ENCODE measurements at regions not wholly inside any gene's neighbourhood (a gene's known extent, or its start where the extent isn't known, plus 50 kb on each side); places are given as distances from the start of the nearest gene placed in this dataset.

GRCh38 chr1:185674201-185674600, 60.0 kb upstream of the HMCN1 start:
- no peaks in the 10 kb centered on the region for H3K36me3 Mint-ChIP-seq (ENCODE audit: insufficient read depth, unreplicated experiment)
- CTCF ChIA-PET, result interaction anchor here (1.1 kb wide), 1 partner anchor 264 kb away, joined by 3 read pairs; no protein-coding TSS in a partner anchor

GRCh38 chr1:185672719-185673360, 61.4 kb upstream of the HMCN1 start:
- intact Hi-C loops (cut with micrococcal nuclease; ENCODE audit: unreplicated experiment), result loop anchor here (5.0 kb wide), 2 partner anchors 76 to 501 kb away; no protein-coding TSS in a partner anchor

More at GRCh38 chr1:185674201-185674600, 60.0 kb upstream of the HMCN1 start:
- no peak for DNase-seq
- H3K4me1 Mint-ChIP-seq (ENCODE audit: low read depth, unreplicated experiment), result peaks cover 12% of the 10 kb centered on the region
- H3K27ac Mint-ChIP-seq (ENCODE audit: unreplicated experiment), result no peak overlapping the region
- H3K4me3 Mint-ChIP-seq (ENCODE audit: low read depth, unreplicated experiment), result no peak overlapping the region
- no peaks in the 10 kb centered on the region for H3K27me3 Mint-ChIP-seq (ENCODE audit: unreplicated experiment)
- no peaks in the 10 kb centered on the region for H3K9me3 Mint-ChIP-seq (ENCODE audit: low read depth, unreplicated experiment)
- TF ChIP-seq CTCF (IDR thresholded peaks at IDR 0.05; ENCODE audit: unreplicated experiment), result no peak
- BruUV-seq (replicated peaks), result no TSS peak
- intact Hi-C loops (cut with micrococcal nuclease; ENCODE audit: unreplicated experiment), result loop anchor here (5.0 kb wide), 2 partner anchors 77 to 502 kb away; no protein-coding TSS in a partner anchor

GRCh38 chr1:185670187-185670627, 64.0 kb upstream of the HMCN1 start:
- peaks cover 12% of the 10 kb centered on the region for H3K4me1 Mint-ChIP-seq (ENCODE audit: low read depth, unreplicated experiment)
- CTCF ChIA-PET, result interaction anchor here (0.8 to 1.7 kb wide), 7 partner anchors 11 to 431 kb away, joined by 3 to 10 read pairs (median 5); partner anchors contain the start of gene IVNS1ABP
- peak; percentile 56 for DNase-seq
- peak; percentile 39 for TF ChIP-seq CTCF (IDR thresholded peaks at IDR 0.05; ENCODE audit: unreplicated experiment)
- intact Hi-C loops (cut with micrococcal nuclease; ENCODE audit: unreplicated experiment), result loop anchor here (1.0 to 5.0 kb wide), 5 partner anchors 73 to 498 kb away; partner anchors contain the start of gene IVNS1ABP
- no peak overlapping the region for H3K4me3 Mint-ChIP-seq (ENCODE audit: low read depth, unreplicated experiment)
- no peak overlapping the region for H3K27ac Mint-ChIP-seq (ENCODE audit: unreplicated experiment)
- H3K27me3 Mint-ChIP-seq (ENCODE audit: unreplicated experiment), result no peaks in the 10 kb centered on the region
- H3K36me3 Mint-ChIP-seq (ENCODE audit: insufficient read depth, unreplicated experiment), result no peaks in the 10 kb centered on the region
- no peaks in the 10 kb centered on the region for H3K9me3 Mint-ChIP-seq (ENCODE audit: low read depth, unreplicated experiment)
- BruUV-seq (replicated peaks), result no TSS peak

More at GRCh38 chr1:185672719-185673360, 61.4 kb upstream of the HMCN1 start:
- TF ChIP-seq CTCF (IDR thresholded peaks at IDR 0.05; ENCODE audit: unreplicated experiment), result no peak
- CTCF ChIA-PET, result interaction anchor here (1.1 kb wide), 1 partner anchor 263 kb away, joined by 3 read pairs; no protein-coding TSS in a partner anchor
- no TSS peak for BruUV-seq (replicated peaks)
- no peaks in the 10 kb centered on the region for H3K36me3 Mint-ChIP-seq (ENCODE audit: insufficient read depth, unreplicated experiment)
- no peak for DNase-seq
- no peak overlapping the region for H3K4me3 Mint-ChIP-seq (ENCODE audit: low read depth, unreplicated experiment)
- no peaks in the 10 kb centered on the region for H3K27me3 Mint-ChIP-seq (ENCODE audit: unreplicated experiment)
- no peaks in the 10 kb centered on the region for H3K9me3 Mint-ChIP-seq (ENCODE audit: low read depth, unreplicated experiment)
- H3K27ac Mint-ChIP-seq (ENCODE audit: unreplicated experiment), result peak overlapping the region; percentile 33
- peaks cover 12% of the 10 kb centered on the region for H3K4me1 Mint-ChIP-seq (ENCODE audit: low read depth, unreplicated experiment)

- Mint-ChIP-seq H3K9me3 (ENCODE audit: low read depth, unreplicated experiment) (no peaks in the 10 kb centered on the region), H3K27ac (ENCODE audit: unreplicated experiment) (no peak overlapping the region), H3K36me3 (ENCODE audit: insufficient read depth, unreplicated experiment) (no peaks in the 10 kb centered on the region), H3K27me3 (ENCODE audit: unreplicated experiment) (no peaks in the 10 kb centered on the region), H3K4me3 (ENCODE audit: low read depth, unreplicated experiment) (no peak overlapping the region), H3K4me1 (ENCODE audit: low read depth, unreplicated experiment) (no peaks in the 10 kb centered on the region)
- no peak for DNase-seq
- CTCF ChIA-PET, result interaction anchor here (0.7 kb wide), 1 partner anchor 153 kb away, joined by 3 read pairs; no protein-coding TSS in a partner anchor
- intact Hi-C loops (cut with micrococcal nuclease; ENCODE audit: unreplicated experiment), result no loop called here
- no peak for TF ChIP-seq CTCF (IDR thresholded peaks at IDR 0.05; ENCODE audit: unreplicated experiment)
- no TSS peak for BruUV-seq (replicated peaks)
Measured at GRCh38 chr1:185668013-185668412, 66.2 kb upstream of the HMCN1 start.
